NCI-H2081 (cell line): ENCODE measurements at regions not wholly inside any gene's neighbourhood (a gene's known extent, or its start where the extent isn't known, plus 50 kb on each side); places are given as distances from the start of the nearest gene placed in this dataset.
"Not testable (repeated sequence)": the region's sequence is repeated elsewhere in the genome, so short reads cannot be mapped to it uniquely, and the experiment has no call there.

ENCODE experiments used
- DNase-seq, 2 experiments: peaks; one replicate each; lab custom pipeline; 2025; lab: John Stamatoyannopoulos, UW

DNA sequence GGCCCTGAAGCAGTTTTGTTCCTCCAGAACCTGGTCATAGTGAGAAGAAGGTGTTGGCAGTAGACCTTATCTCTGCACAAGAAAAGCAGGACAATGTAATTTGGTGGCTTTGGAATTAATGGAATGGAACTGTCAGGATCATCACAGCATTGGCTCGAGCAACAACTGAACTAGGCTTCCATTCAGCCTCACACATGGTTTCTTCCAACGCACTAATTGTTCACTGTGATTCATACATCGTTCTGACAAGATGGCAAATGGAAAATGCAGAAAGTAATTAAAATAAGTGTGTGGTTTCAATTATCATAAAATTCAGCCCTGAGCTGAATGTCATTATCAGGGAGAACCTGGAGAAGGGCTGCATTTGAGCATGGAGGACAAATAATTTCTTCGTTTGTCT is 80.6 kb downstream of the MFSD1 start:
- no peak for DNase-seq

DNA sequence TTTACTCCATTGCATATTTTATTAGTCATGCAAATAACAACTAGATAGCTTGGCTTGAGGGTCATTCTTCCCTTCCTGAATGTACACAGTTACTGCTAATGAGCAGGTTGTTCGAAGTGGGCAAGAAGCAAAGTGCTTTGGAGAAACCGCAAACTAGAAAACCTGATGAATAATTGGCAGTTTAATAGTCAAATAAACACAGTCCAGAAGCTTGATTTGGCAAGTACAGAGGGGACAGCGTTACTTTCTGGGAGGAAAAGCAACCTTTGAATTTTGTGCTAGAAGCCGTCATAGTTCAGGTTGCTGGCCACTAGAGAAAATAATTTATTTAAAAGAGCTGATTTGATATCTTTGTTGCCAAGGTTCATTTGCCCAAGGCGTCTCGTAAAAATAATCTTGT is 94.9 kb downstream of the MFSD1 start:
- no peak for DNase-seq

DNA sequence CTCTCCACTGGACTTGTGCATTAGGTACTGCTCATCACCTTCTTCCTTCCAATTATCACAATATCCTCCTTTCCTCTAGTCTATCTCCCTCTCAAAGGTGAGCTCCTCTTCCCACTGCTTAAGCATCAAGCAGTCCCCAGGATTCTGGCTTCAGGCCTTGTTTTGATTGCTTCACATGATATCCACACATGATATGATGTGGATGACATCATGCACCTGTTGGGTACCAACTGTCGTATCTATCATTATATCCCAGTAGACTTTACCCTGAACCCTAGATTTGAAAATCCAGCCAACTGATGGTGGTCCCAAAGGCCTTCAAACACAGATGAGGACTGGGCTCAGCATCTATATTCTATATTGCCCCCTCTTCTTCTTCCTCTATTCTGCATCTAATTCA is 104.9 kb downstream of the MFSD1 start:
- DNase-seq, result no peak

DNA sequence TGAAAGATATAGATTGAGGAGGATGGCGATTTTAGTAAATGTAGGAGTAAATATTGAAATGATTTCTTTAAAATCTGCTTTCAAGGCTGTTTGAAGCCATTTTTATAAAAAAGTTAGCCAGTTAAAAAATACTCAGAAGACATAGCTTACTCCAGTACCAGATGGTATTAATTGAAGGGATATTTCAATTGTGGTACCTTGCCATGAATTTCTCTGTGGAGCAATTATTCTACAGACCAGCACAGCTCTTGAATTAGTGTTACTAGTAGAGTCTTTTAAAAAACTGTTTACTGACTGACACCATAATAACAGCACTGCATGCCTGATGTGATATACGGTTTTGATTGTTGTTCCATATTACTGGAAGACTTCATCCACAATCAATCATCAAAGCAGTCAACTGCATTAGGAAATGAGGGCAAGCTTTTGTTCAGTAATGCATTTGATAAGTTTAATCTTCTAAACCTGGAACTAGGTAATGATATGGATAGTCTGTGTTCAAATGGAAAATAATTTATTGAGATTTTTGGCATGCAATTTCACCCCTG is 106.4 kb downstream of the MFSD1 start:
- no peak for DNase-seq

DNA sequence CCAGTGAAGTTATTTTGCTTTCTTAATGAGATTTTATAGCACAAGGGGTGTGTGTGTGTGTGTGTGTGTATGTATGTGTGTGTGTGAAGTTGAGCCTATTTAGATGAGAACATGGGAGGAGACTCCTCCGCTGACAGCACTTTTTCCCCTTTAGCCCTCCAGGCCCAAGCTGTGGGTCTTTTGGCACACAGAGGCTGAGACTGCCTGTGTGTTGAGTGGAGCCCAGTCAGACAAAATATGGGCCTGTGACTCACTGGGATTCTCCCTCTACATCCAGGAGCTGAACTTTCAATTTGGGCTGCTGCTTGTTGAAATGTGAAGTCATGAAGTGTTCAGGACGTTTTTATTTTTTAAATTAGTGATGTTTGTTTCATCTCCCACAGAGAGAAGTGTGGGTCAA is 108.0 kb downstream of the MFSD1 start:
- DNase-seq, result no peak

DNA sequence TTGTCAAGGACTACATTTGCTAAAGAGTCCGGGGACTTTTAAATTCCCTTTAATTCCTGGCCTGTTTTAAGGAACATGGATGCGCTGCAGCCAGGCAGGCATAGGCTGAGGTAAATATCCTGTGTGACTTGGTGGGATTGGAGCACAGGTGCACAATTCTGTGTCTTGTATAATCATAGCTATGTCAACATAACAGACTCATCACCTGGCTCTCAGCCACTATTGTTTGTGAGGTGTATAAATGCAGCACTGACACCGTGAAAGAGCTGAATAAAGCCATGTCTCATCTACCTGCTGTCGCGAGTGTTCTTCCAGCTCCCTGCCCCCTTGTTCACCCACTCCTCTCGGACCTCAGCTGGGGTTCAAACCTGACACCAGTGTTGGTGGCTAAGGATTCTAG is 109.7 kb downstream of the MFSD1 start:
- DNase-seq, result peak in 1 of 2 experiments; percentile 27

GRCh38 chr3:158912188-158912587 is 110.3 kb downstream of the MFSD1 start:
- no peak for DNase-seq

DNA sequence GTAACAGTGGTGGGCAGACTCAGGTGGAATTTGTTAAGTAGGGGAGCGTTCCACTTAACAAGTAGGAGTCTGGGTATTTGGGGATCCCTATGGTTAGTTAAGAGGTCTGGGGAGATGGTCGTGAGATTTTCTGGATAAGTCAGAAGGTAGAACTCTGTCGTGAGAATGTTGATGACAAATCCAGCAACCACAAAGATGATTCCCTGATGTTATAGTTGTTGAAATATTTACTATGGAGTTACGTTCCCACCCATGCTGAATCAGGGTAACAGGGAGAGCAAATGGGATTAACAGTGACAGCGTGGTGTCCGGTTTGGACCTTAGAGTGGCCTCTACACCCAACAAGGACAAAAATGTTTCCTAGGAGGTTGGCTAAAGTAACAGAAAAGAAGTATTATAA is 110.8 kb downstream of the MFSD1 start:
- no peak for DNase-seq

- no peak for DNase-seq
Observed at GRCh38 chr3:158916111-158916510, 114.3 kb downstream of the MFSD1 start.

- peak; percentile 58 to 69 for DNase-seq
Observed at GRCh38 chr3:158918008-158918407, 116.2 kb downstream of the MFSD1 start.

DNA sequence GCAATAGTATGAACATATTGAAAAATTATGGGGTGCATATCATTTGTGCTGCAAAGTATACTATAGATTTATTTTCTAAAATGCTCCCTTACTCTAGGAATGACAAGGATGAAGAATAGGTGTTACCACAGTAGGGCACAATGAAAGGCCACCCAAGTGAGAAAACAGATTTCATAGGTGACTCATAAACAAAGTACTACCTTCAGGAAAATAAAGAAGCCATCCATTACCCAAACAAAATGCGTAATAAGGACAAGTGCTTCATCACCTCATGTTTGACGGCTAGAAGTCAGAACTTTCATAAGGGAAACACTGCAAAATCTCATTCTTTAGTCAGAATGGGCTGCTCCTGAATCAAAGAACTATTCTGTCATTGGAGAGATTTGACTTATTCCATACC is 116.6 kb downstream of the MFSD1 start:
- no peak for DNase-seq

GRCh38 chr3:158920371-158920770 is 118.5 kb downstream of the MFSD1 start:
- DNase-seq, result no peak

DNA sequence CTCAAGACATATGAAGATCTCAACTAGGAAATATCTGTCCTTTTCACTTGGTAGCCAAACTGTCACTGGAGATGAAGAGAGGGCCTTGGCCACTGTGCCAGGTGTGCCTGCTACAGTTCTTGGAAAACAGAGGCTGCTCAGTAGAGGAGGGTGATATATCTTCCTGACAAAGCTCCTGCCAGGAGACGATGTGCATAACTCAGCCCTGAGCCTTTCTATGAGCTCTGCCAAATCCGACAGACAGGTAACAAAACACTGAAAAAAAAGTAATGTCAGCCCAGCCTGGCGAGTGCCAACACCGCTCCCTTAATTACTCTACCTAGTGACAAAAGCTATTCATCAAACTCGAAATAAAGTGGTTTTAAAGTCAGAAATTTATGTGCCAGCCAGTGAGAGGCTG is 123.2 kb downstream of the MFSD1 start:
- peak; percentile 78 to 95 for DNase-seq

GRCh38 chr3:158925828-158926494 is 124.1 kb downstream of the MFSD1 start:
- DNase-seq, result no peak

GRCh38 chr3:158935846-158936245 is 134.0 kb downstream of the MFSD1 start:
- DNase-seq, result no peak

GRCh38 chr3:158936530-158937113 is 134.8 kb downstream of the MFSD1 start:
- DNase-seq, result no peak

DNA sequence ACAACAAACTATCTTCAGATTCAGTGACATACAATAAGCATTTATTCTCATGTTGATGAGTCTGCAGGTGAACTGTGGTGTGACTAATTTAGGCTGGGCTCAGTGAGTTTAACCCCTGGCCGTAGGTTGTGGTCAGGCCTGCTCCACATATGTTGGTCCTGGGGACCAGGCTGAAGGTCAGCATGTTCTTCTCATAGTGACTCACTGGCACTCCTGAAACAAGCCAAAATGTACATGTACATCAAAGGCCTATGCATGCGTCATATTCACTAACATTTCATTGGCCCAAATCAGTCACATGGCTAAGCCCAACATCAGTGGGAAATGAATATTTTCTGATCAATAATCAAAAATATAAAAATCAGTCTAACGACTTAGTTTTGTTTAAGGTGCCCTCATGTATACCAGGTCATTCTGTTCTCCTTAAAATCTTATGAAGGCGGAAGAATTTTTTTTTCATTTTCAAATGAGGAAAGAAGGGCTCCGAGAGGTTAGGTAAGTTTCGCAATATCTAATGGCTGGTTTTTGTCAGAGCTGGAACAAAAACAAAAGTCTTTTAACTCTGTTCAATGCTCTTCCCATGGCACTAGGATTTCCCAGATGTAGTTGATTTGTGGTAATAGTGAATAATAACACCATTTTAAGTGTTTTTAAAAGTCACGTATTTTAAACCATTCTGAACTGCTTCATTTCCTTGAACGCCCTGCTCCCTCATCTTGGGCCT is 148.5 kb downstream of the MFSD1 start:
- DNase-seq, result no peak

- no peak for DNase-seq
Observed at GRCh38 chr3:158953131-158953530, 151.3 kb downstream of the MFSD1 start.

DNA sequence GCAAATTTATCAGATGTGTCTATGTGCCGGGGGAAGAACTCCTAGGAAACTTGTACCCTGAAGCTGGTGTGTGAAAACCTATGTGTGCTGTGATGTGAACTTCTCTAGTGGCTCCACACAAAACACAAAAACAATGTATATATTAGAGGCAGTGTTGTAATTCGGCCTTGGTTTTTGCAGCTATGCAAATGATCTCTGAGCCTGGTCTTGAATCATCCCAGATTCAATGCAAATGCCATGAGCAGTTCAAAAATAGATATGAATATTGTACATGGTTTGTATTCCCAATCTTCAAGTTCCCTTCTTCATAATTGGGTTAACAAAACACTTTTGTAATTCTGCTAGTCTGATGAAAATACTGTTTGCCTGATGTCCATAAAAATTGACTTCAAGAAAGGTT is 152.6 kb downstream of the MFSD1 start:
- no peak for DNase-seq

DNA sequence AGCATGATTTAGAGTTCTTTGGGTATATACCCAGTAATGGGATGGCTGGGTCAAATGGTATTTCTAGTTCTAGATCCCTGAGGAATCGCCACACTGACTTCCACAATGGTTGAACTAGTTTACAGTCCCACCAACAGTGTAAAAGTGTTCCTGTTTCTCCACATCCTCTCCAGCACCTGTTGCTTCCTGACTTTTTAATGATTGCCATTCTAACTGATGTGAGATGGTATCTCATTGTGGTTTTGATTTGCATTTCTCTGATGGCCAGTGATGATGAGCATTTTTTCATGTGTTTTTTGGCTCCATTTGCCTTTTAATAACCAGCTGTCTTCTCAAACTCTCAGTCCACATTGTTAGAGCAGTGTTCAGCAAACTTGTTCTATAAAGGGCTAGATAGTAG is 155.9 kb downstream of the MFSD1 start:
- not testable (repeated sequence) for DNase-seq

DNA sequence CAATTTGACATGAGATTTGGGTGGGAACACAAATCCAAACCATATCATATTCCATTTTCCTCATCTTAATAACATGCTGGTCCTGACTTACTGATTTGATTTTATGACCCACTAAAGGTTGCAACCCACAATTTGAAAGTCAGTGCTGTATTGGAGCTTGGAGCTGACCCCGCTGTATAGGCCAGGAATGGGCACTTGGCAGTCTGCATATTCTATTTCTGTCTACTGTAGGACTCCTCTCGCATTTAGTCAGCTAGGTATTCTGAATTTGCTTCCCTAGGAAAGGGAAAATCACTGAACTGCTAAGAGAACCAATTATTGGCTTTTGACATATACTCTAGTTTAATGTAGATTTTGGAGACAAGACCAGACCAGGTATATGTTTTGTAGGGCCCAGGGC is 157.0 kb downstream of the MFSD1 start:
- DNase-seq, result no peak

GRCh38 chr3:158961471-158961870 is 159.6 kb downstream of the MFSD1 start:
- no peak for DNase-seq

GRCh38 chr3:158961911-158962310 is 160.1 kb downstream of the MFSD1 start:
- DNase-seq, result no peak
